OCI-LY3 (cell line): ENCODE measurements at regions not wholly inside any gene's neighbourhood (a gene's known extent, or its start where the extent isn't known, plus 50 kb on each side); places are given as distances from the start of the nearest gene placed in this dataset.

Experiments used
- H2AFZ ChIP-seq: fragments of 200-600, 300-600 bp; shearing (Covaris generic); 2 replicates; pipeline ENCODE4 v1.6.0; 2014; ENCODE audit warnings: antibody characterized with exemption, low read depth, low read length
- H3K27ac ChIP-seq: fragments of 200-600, 300-600 bp; sonication (generic); 2 replicates; pipeline ENCODE4 v1.5.1; 2014; ENCODE audit warnings: mild to moderate bottlenecking, low read length, moderate library complexity, mixed read lengths
- H3K27me3 ChIP-seq: fragments of 200-600, 300-600 bp; sonication (generic); 2 replicates; pipeline ENCODE4 v1.6.1; 2014; ENCODE audit warnings: low read depth, low read length, mixed read lengths
- H3K36me3 ChIP-seq: fragments of 200-600, 300-600 bp; sonication (generic); replicated peaks from 2 replicates; pipeline ENCODE3; 2014; ENCODE audit warnings: low read depth, low read length, mixed read lengths
- H3K4me1 ChIP-seq: fragments of 300-600, 200-600 bp; sonication (generic); 2 replicates; pipeline ENCODE4 v1.6.1; 2014; ENCODE audit warnings: low read length, mixed read lengths
- H3K4me2 ChIP-seq: fragments of 200-600, 300-600 bp; sonication (generic); 2 replicates; pipeline ENCODE4 v1.6.1; 2014; ENCODE audit warnings: low read length, mixed read lengths
- H3K4me3 ChIP-seq: fragments of 300-600, 200-600 bp; sonication (generic); 2 replicates; pipeline ENCODE4 v1.5.1; 2014; ENCODE audit warnings: antibody characterized with exemption, mild to moderate bottlenecking, low read length, moderate library complexity
- H3K79me2 ChIP-seq: fragments of 300-600, 200-600 bp; shearing (Covaris generic); 2 replicates; pipeline ENCODE4 v1.6.1; 2014; ENCODE audit warnings: mild to moderate bottlenecking, low read length, mixed read lengths
- H3K9ac ChIP-seq: fragments of 300-600, 200-600 bp; shearing (Covaris generic); 2 replicates; pipeline ENCODE4 v1.6.0; 2014; ENCODE audit warnings: mild to moderate bottlenecking, low read length, moderate library complexity
- H3K9me3 ChIP-seq: fragments of 200-600, 300-600 bp; shearing (Covaris generic); 2 replicates; pipeline ENCODE4 v1.6.1; 2014; ENCODE audit warnings: low read length, mixed read lengths; ENCODE audit not compliant: insufficient read depth
- H4K20me1 ChIP-seq: fragments of 200-600, 300-600 bp; sonication (generic); 2 replicates; pipeline ENCODE4 v1.6.1; 2016; ENCODE audit warnings: low read length, mixed read lengths; ENCODE audit not compliant: insufficient read depth
- EZH2phosphoT487 ChIP-seq: fragments of 200-600 bp; shearing (Covaris generic); IDR thresholded peaks from 2 replicates; pipeline ENCODE4 v1.6.1; 2018; ENCODE audit warnings: antibody characterized with exemption, mixed run types, low read depth
- TF ChIP-seq, protein P1 (sequence below): fragments of 200-600, 300-600 bp; sonication (generic); IDR thresholded peaks from 2 replicates; pipeline ENCODE4 v1.5.1; 2014; ENCODE audit warnings: antibody characterized with exemption, low read length, low read depth

DNA sequence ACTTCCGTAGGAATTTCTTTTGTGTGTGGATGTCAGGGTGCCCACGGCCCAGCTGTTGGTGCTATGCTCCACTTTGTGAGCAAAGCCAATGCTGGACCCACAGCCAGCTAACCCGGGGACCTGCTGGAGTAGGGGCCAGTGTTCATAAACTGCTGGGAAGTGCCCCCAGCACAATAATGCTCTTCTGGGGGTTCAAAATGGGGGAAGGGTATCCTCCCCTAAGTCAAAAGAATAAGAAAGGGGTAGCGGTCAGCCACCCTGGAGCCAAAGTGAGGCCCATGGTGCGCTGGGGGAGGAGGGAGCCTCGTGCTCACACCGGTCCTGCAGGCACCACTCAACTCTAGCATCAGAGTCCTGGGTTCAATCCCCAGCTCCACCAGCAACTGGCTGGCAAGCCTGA, 115.8 kb upstream of the NPAS2 start:
- no peak overlapping the region for H3K4me3 ChIP-seq
- no peaks in the 10 kb centered on the region for H3K79me2 ChIP-seq
- H3K36me3 ChIP-seq: no peaks in the 10 kb centered on the region
- 0 out of 2 replicates have a peak, but pooled peaks cover 7% of the 10 kb centered on the region for H3K27me3 ChIP-seq
- no peaks in the 10 kb centered on the region for H4K20me1 ChIP-seq
- H3K27ac ChIP-seq: no peak overlapping the region
- no peak overlapping the region for H3K9ac ChIP-seq
- H3K4me1 ChIP-seq: no peaks in the 10 kb centered on the region
- H3K4me2 ChIP-seq: no peak overlapping the region
- no peak overlapping the region for H2AFZ ChIP-seq
- TF ChIP-seq, protein P1, sequence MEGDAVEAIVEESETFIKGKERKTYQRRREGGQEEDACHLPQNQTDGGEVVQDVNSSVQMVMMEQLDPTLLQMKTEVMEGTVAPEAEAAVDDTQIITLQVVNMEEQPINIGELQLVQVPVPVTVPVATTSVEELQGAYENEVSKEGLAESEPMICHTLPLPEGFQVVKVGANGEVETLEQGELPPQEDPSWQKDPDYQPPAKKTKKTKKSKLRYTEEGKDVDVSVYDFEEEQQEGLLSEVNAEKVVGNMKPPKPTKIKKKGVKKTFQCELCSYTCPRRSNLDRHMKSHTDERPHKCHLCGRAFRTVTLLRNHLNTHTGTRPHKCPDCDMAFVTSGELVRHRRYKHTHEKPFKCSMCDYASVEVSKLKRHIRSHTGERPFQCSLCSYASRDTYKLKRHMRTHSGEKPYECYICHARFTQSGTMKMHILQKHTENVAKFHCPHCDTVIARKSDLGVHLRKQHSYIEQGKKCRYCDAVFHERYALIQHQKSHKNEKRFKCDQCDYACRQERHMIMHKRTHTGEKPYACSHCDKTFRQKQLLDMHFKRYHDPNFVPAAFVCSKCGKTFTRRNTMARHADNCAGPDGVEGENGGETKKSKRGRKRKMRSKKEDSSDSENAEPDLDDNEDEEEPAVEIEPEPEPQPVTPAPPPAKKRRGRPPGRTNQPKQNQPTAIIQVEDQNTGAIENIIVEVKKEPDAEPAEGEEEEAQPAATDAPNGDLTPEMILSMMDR: no peak
- no peak for TF ChIP-seq EZH2phosphoT487
- H3K9me3 ChIP-seq: no peaks in the 10 kb centered on the region

DNA sequence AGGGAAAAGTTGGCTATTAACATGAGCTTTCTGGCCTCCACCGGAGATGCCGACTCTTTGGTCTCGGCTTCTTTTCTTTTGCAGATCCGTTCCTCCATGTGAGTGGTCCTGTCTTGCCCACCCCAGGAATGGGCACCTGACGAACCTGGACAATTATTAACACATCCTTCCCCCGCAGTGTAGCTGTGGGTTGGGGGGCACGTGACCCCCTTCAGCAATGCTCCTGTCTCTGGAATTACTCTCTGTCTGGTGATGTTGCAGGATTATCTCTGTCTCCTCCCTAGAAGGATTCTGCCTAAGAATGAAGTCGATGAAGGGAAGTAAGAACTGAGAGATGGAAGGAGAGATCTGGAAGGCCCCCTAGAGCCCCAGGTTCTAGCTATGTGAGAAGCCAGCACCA, 115.2 kb upstream of the NPAS2 start:
- no peaks in the 10 kb centered on the region for H3K9me3 ChIP-seq
- no peak overlapping the region for H3K4me3 ChIP-seq
- H3K4me1 ChIP-seq: no peaks in the 10 kb centered on the region
- H3K27me3 ChIP-seq: 0 out of 2 replicates have a peak, but pooled peaks cover 7% of the 10 kb centered on the region
- H3K27ac ChIP-seq: no peak overlapping the region
- H3K4me2 ChIP-seq: no peak overlapping the region
- no peaks in the 10 kb centered on the region for H4K20me1 ChIP-seq
- no peaks in the 10 kb centered on the region for H3K79me2 ChIP-seq
- no peaks in the 10 kb centered on the region for H3K36me3 ChIP-seq
- no peak overlapping the region for H3K9ac ChIP-seq
- no peak overlapping the region for H2AFZ ChIP-seq
- TF ChIP-seq EZH2phosphoT487: no peak
- TF ChIP-seq, protein P1: no peak

DNA sequence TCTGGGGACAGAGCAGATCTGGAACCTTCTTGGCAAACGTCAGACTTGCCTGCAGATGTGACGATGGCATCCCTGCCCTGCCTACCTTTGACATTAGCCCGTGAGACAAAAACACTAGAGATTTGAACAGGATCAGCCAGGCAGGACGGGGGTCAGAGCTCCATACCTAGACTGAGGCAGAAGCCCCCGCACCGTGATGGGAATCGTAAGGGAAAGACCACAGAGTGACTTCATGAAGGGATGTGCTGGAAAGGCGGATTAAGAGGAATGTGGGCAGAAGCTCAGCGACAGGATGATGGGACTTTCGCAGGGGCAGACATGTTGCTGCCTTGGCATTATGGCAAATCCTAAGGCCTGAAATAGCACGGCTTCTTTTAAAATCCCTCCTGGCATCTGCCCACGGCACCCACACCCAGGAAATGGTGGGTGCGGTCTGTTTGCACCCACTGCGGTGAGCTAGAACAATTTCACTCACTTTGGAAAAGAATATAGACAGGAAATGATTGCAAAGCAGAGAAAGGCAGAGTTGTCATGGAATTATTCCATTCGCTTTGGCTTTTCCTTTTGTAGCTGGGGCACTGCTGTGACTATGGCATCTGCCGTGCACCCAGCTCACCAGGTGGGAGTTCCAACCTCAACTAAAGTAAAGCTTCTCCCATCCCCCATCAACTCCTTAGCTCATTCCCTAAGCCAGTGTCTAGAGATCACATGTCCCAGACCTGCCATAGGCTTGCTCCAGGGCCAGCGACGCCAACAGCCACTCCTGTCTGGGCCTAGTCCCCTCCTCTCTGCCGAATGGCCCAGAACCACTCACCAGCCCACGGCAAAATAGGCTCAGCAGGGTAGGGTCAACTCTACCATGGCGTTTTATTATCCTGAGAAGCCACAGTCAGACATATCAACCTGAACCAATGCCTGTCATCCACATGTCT, 112.7 kb upstream of the NPAS2 start:
- no peak overlapping the region for H3K9ac ChIP-seq
- no peaks in the 10 kb centered on the region for H3K9me3 ChIP-seq
- no peak overlapping the region for H3K27ac ChIP-seq

DNA sequence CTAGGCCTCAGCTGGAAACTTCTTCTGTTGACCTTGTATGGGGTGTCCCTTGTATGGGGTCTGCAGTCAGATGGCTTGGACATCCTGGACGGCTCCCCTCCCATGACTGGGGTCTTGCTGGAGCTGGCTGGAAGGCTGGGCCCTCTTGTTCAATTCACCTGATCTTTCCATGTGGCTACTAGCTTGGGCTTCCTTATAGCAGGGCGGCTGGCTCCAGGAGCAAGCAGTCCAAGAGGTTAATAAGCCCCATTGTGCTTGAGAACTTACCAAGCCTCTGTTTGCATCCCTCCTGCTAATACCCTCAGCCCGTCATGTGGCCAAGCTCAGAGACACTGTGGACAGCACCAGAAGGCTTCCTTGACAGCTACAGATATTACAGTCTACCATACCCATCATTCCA, 111.6 kb upstream of the NPAS2 start:
- 0 out of 2 replicates have a peak, but pooled peaks cover 1% of the 10 kb centered on the region for H3K27me3 ChIP-seq
- TF ChIP-seq, protein P1: no peak
- no peak for TF ChIP-seq EZH2phosphoT487
- H4K20me1 ChIP-seq: no peaks in the 10 kb centered on the region
- no peaks in the 10 kb centered on the region for H3K4me1 ChIP-seq
- H3K9ac ChIP-seq: no peak overlapping the region
- H3K4me3 ChIP-seq: no peak overlapping the region
- no peaks in the 10 kb centered on the region for H3K36me3 ChIP-seq
- no peak overlapping the region for H3K27ac ChIP-seq
- no peak overlapping the region for H2AFZ ChIP-seq
- H3K9me3 ChIP-seq: no peaks in the 10 kb centered on the region
- no peaks in the 10 kb centered on the region for H3K79me2 ChIP-seq
- no peak overlapping the region for H3K4me2 ChIP-seq

More for the DNA sequence above, 112.7 kb upstream of the NPAS2 start:
- no peak overlapping the region for H2AFZ ChIP-seq
- no peaks in the 10 kb centered on the region for H4K20me1 ChIP-seq
- no peaks in the 10 kb centered on the region for H3K4me1 ChIP-seq
- no peak overlapping the region for H3K4me2 ChIP-seq
- no peak for TF ChIP-seq EZH2phosphoT487
- TF ChIP-seq, protein P1: no peak
- H3K27me3 ChIP-seq: 0 out of 2 replicates have a peak, but pooled peaks cover 4% of the 10 kb centered on the region
- H3K79me2 ChIP-seq: no peaks in the 10 kb centered on the region
- H3K36me3 ChIP-seq: no peaks in the 10 kb centered on the region
- H3K4me3 ChIP-seq: no peak overlapping the region
